ENCODE measurements at regions not wholly inside any gene's neighbourhood (a gene's known extent, or its start where the extent isn't known, plus 50 kb on each side); places are given as distances from the start of the nearest gene placed in this dataset.
A peak's percentile ranks its signal among the peaks of the same experiment; 100 is the strongest.

DNA sequence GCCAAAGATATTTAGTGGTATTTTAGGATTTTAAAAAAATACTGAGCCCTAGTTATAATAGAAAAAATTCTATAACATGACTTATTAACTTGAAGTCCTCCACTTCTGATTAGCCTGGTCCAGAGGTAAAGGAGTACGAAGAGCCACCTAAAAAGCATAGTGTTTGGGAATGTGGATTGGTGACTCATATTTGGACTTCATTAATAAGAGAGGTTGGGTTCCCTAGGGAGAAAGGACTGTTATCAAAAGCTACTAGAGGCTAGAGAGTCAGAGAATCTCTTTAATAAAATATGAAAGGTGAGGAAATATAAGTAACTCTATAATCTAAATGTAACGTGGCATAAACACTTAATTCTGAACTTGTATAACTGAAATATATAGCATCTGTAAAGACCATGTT lies 180.7 kb upstream of the TARS1 start:
- no peak for DNase-seq

DNA sequence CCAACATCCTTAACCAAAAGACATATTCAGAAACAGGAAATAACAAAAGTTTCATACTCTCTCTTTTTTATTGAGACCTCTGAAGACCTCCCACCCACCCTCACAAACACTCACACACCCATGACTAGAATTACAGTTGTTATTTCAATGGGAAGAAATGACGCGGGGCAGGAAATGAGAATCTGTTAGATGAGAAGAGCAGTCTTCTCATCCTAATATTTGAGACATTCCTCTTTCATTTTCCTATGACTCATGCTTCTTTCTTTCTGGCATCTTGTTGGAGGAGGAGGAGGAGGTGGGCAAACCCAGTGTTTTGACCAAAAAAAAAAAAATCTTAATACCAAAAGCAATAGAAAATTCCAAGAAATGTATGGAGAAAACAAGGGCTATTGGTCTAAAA lies 179.5 kb upstream of the TARS1 start:
- DNase-seq, result no peak

DNA sequence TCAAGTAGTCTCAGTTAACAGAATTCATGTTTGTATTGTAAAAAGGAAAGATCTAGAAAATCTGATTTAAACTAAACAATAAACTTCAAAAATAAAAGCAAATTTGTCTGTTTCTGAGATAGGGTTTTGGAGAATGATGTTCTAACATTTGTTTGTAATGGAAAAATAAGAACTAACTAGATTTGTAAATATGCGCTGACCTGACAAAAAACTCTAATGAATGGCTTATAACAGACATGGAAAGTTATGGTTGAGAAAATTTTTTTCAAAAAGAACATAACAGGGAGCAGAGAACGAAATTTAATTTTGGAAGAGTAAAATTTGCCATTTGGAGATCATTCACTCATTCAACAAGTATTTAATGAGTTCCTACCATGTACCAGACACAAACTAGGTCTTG lies 179.0 kb upstream of the TARS1 start:
- DNase-seq, result no peak

DNA sequence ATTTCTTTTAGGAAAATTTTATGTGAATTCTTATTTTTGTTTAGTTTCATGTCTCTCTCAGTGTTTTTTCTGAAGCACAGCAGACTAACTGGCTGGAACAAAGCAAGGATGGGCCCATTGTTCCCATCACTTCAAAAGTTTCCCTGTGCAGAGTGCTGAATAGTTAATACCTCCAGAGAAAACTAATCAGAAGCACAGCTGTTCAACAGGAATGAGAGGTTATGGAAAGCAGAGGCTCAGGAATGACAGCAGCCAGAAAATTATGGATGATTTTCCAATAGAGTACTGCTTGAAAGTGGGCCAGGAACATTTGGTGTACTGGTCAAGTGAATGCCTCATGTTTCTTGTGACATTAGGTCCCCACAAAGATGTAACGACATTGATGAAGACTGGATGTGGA lies 173.0 kb upstream of the TARS1 start:
- no peak for DNase-seq

DNA sequence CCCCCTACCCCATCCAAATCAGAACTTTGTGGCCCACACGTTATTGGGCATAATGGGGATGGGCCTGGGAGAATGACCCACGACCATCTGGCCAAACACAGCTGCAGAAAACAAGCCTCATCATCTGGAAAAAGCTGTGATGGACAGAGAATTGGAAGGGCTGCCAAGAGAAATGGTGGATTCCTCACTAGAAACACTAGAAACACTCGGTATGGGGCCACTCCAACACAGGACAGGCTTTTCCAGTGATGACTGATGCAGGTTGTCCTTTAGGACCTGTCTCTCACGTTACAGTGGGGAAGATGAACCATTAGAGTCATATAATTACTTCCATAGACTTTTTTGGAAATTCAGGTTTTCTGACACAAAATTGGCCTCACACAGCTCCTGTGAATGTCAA lies 172.4 kb upstream of the TARS1 start:
- no peak for DNase-seq

DNA sequence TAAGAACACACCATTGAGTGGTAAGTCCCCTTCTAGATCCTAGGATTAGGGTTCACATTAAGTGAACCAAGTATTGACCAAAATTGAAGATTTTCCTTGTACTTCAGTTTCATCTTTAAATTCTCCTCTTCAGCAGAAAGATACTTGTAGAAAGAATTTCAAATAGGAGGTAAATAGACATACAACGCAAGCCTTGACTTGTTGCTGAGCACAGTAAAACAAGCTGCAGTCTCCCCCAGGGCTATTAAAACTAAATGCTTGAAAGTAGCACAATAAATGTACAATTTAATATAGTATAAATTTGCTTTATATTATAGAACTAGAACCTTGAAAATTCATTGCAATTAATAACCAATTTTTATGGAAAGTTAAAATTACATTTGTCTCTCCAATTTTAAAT lies 170.1 kb upstream of the TARS1 start:
- no peak for DNase-seq

DNA sequence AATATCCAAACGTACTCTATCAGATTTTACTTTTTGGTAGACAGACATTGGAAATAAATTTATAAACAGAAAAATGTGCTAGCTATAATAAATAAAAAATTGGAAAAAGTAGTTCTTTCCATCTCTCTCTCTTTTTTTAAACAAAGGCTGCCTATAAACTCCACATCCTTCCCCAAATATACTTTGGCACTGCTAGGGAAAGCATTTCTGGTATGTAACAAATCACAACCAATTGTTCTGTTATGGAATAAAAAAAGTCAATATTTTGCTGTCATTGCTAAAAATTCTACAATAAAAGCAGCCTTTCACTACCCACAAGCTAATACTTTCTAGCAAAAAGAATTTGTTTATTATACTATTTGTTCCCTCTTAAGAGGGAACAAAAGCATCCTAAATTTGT lies 169.2 kb upstream of the TARS1 start:
- DNase-seq, result no peak

DNA sequence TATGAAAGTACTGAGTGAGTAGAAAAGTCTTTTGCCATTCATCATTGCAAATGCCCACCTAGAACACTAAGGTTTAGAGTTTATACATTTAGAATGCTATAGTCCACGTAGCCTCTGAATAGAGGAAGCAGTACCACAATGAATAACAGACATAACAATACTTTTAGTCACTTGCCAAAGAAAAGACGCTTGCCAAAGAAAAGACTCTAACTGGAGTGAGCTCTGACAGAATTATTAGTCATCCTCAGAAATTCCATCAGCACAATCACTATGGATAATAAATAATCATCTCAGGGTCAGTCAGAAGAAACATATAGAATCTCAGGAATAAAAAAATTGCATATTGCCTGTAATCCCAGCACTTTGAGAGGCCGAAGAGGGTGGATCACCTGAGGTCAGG lies 168.5 kb upstream of the TARS1 start:
- DNase-seq, result no peak

DNA sequence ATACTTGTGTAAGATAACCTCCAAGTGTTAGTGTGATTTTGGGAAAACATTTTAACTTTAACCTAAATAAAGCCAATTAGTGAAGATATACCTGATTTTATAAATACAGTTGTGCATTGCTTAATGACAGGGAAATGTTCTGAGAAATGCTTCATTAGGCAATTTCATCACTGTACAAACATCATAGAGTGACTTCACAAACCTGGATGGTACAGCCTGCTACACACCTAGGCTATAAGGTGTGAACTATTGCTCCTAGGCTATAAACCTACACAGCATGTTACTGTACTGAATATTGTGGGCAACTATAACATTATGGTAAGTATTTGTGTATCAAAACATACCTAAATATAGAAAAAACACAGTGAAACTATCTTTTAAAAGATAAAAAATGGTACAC lies 166.8 kb upstream of the TARS1 start:
- no peak for DNase-seq

DNA sequence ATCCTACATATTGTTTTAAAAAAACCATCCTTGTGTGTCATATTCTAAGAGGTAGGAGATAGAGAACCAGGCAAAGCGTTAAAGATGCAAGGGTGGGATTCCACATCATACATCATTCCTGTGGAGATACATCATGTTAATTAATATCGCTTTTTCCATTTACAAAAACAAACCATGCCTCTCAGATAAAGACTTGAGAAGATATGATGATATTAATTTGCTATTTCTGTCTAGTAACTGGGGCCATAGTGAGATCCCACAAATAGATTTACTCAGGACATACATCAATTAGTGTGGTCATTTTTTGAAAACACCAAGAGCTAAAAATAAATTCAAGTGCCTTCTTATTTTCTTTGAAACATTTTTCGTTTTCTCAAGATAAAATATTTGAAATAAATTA lies 165.4 kb upstream of the TARS1 start:
- DNase-seq, result no peak

DNA sequence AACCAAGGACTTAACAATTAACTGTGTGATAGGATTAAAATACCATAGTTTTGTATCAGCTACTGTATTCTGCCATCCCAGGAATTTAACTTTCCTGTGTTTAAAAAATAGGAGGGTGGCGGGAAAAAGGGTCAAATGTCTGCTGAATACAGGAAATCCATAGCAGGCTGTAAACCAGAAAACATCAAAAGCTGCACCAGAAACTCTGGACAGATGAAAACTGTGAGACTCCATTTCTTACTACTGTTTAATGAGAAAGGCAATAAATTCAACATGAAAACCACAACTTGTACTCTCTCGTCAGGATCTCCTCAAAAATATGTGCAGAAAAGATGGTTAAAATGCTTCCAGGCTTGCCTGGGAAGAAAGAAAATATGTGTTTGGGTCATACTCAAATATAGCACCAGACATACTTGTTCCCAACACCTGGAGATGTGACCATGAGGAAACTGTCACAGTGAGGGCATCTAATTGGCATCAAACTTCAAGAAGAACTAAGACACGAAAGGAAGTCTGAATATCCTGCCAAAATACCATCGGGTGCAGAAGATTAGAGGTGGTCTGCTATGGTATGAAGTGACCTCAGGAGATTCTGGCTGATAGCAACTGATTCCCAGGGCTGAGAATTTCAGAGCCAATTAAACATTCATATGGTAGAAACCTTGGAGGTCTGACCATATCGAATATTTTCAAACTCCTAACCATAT lies 164.7 kb upstream of the TARS1 start:
- DNase-seq, result no peak

DNA sequence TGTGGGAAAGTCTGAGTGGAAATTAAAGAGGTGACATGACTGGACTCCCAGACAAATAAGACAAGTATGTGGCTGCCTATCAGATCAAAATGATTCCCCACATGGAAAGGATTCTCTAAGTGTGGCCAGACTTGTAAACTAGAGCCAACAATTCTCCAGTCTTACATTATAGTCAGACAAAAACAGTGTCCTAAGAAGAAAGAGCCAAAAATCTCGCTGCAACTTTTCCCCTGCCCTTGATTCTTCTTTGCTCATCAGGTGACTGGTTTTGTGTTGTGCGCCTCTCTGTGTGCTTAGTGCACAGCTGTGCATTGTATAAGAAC lies 164.2 kb upstream of the TARS1 start:
- DNase-seq, result no peak

DNA sequence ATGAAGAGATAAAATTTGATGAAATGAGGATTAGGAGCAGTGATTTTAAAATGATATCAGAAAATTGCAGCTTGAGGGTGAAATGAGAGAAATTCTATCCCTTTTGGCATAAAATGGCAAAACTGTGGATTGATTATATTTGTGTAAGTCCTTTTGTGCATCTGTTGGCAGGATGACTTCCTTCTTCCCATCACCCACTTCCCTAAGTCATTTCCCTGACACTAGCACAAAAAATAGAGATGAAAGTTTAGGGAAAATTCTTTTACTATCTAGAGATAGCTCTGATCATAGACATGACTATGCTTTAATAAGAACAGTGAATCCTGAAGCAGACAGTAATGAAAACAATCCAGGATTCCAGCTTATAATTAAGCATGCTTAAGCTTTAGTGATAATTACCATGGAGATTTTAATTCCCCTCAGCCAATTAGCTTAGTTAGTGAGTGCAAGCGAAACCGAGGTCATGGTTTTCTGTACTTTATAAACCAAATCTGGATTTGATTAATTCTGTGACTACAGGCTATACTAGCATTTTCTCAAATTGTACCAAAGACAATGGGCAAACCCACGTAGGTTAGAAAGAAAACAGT lies 163.6 kb upstream of the TARS1 start:
- no peak for DNase-seq

DNA sequence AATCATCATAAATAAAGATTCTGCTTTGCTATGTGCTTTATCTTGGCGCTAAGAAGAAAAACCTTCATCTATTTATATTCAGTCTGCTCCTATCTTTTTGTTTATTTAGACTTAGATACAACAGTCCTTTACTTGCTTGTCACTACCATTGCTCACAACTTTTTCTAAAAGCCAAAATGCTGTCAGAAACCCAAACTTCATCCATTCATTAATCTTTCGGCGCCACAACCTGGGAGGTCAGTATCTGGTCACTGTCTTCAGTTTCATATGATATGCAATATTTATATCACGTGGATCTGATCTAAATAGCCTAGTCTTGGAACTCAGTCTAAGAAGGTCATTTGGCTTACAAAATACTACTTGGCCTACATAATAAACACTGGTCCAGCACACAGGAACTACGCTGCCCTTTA lies 159.3 kb upstream of the TARS1 start:
- no peak for DNase-seq

DNA sequence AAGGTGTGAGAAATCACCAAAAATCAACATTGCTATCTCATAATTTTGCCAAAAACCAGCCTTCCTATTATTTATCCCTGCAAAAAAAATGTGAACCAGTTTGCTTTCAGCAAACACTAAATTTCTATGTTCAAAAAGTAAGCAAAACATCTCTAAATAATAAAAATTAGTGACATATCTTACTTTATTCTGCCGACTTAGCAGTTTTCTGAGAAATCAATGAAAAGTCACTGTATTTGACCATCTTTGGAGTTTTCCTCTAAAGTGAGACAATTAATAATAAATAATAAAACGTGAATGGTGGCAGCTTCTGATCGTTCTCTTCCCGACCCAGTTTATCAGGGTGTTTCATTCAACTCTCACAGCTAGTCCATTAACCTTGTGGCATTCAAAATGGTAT lies 158.6 kb upstream of the TARS1 start:
- no peak for DNase-seq

DNA sequence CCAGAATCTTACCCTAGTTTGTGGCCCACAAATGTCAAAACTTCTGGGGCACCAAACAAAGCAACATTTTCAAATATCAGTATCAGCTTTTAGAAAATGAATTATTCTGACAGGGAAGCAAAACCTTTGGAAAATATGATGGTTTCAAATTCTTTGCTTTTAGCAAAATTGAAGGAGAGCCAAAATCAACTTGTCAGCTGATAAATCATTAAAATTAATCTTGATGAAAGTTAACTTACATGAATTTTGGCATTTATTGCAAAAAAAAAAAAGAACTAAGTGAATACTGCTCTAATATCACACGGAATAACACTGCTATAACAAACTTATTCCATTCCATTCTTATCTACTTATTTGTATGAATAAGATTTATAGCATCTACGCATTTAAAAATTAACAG lies 158.1 kb upstream of the TARS1 start:
- DNase-seq, result no peak

DNA sequence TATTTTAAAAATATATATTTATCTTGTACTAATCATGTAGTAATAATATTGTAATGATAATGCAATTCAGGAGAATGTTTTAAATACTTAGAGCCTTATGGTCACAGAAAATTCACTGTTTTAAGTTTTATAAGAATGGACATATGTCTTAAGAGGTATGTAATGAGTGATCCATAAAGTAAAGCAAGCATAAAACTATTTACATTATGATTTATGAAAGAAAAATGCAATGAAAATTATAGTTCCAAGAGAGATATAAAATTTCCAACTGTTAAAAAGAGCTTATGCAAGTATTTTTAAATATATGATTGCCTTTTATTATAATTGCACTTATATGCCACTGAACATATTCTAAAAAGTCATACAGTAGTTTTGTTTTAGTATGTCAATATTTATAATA lies 157.5 kb upstream of the TARS1 start:
- no peak for DNase-seq

DNA sequence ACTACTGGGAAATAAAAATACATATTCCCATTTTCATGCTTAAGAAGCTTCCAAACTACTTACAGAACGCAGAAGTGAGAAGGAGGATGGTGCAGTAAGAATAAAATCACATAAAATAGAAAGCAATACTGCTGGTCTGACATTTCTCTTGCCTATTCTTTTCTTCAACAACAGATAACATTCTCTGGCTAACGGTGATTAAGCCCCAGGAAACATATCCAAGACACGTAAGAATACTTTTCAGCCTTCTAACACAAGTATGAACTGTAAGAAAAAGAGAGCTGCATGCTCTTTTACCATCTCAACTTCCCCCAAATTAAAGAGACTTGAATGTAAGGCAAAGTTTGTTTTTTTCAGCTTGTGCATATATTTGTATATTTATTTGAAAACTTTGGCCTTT lies 156.1 kb upstream of the TARS1 start:
- no peak for DNase-seq

DNA sequence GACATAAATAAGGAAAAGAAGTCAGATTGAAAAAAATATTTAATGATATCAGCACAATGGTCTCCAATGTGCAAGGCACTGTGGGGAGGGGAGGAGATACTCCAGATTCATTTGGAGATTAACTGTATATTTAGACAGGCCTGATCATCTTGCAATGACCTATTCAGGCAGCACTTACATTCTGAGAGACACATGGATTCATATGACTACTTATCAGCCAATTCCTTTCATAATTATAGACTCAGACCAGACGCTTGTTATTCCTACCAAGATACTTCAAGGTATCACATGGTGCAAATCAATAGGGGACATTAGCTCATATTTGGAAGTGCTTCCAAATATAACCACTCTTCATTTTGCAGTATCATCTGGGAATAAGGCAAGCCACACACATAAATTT lies 153.5 kb upstream of the TARS1 start:
- no peak for DNase-seq

DNA sequence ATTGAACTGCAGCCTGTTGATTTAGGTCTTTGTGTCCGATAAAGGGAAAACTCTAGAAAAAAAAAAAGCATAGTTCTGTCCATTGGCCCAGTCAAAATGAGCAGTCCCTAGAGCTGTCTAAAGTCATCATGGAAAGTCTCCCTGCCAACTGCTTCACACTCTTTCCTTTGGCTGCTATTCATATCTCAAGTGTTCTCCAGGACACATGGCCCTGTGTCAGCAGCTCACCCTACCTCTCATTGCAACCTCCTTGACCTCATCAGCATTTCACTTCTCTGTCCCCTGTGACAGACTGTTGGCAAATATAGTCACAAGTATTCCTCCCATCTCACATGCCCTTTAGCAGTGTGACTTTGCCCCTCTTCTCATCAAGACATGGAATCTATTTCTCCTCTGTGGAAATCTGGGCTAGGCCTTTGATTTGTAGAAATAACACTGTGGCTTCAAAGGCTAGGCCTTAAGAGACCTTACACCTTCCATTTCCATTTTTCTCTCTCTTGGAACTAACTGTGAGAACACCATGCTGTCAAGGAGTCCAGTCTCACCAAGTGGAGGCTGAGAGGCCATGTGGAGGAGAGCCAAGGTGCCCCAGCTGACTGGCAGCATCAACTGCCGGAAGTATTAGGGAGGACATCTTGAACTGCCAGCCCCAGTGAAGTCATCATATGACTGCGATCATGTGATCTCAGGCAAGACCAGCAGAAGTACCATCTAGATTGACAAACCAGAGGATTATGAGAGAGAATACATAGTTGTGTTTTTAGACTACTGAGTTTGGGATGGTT lies 149.4 kb upstream of the TARS1 start:
- no peak for DNase-seq

DNA sequence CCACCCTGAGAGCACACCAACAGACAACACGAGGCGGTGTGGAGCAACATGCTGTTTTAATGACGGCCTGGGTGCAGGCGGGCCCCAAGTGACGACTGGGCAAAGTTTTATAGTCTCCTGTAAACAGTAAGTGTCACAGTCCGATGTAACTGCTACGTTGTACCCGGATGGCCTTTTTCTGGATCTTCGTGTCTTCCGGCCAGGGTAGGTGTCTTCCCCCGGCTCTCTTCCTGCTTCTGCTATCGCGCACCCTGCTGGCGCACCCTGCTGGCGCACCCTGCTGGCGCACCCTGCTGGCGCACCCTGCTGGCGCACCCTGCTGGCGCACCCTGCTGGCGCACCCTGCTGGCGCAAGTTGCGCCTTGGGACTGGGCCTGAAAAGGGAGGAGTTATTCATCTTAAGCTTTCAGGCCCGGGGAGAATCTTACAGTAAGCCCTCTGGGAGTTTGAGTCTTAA lies 143.0 kb upstream of the TARS1 start:
- no peak for DNase-seq

DNA sequence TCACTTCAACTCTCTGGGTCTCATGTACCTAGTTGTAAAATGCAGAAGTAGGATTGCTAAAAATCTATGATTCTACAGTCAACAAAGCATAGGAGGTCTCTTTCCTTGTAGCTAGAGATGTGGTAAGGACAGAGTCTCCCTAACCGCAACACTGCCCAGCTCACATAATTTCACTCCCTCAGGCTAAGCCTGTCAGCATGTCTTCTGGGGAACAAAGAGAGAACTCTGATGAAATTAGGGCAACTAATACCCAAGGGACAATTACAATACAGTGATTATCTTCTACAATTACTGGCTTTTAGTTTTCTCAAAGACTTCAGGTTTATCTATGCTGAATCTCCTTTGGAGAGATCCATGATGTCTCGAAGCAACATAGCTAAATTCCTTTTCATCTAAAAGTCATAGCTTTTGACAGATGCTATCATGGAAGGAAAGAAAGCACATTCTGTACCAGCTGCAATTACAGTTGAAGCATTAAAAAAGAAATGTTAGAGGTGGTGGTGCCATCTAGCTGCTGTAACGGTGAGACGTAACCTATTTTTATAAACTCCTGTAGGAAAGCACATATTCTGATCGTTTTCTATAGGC lies 141.1 kb upstream of the TARS1 start:
- peak; percentile 21 for DNase-seq

DNA sequence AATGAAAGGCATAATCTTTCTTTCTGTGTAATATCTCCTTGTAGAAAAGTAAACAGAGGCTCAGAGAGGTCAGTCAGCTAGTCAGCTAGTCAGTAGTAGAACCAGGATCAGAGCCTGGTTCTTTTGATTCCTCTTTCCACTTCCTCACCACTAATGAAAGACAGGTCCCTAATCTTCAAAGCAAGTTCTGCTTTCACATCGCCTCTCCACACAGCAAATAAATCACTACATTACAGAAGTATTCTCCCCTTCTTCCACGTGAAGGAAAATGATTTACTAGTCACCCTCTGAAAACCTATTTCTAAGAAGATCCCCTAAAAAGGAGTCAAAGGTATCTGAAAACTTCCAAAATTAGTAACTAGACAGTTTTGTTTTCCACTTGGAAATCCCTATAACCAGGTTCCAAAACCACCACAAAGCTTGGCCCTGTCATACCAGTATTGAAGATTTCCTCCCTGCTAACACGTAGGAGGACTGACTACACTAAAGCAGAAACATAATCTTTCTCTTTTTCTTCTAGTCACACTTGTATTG lies 140.5 kb upstream of the TARS1 start:
- no peak for DNase-seq

DNA sequence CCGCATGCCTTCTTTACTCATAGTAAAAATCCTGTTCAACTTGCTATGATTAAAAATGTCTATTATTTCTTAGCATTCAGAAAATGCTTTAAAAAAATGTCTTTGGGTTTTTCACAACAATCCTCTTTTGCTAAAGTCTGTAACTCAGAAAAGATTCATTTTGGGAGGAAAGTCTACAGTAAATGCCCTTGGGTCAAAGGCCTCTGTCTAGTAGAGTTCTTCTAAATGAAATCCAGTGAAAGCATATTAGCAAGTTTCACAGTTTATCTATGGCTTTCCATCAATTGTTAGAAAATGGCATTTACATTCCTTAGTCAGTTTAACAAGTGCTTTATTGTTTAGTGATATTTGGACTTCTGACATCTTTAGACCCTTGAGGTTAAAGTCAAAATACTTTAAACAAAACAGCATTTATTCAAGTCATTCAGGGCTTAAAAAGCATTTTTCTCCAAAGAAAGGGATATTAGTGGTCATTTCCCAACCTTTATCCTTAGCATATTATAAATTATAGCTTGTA lies 137.1 kb upstream of the TARS1 start:
- DNase-seq, result no peak
